ENCODE measurements at regions not wholly inside any gene's neighbourhood (a gene's known extent, or its start where the extent isn't known, plus 50 kb on each side); places are given as distances from the start of the nearest gene placed in this dataset.
"Not testable (repeated sequence)": the region's sequence is repeated elsewhere in the genome, so short reads cannot be mapped to it uniquely, and the experiment has no call there.

DNA sequence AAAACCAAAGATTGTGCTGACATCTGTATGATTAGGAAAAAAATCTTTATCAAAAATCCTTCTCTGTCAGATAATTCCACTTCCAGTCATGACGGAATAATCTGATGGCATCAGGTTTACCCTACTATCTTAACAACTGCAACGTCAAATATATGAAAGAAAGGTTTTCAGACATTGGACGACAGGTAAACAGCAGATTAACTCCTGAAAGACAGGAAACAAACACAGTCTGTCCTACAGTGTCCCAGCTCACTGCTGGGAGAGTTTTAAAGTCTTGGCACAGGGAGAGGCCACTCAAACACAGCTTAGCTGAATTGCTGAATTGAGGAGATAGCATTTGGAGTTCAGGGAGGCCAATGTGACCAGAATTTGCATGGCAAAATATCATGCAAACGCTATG is 186.3 kb upstream of the KCTD7 start:
- DNase-seq (ENCODE audit: unreplicated experiment), result no peak
- no TSS peak for BruUV-seq (replicated peaks)
- no peaks in the 10 kb centered on the region for H3K4me1 Mint-ChIP-seq (ENCODE audit: insufficient read depth, unreplicated experiment)

GRCh38 chr7:66443946-66444345 is 184.7 kb upstream of the KCTD7 start:
- intact Hi-C loops (cut with micrococcal nuclease), result no loop called here
- H3K27ac Mint-ChIP-seq (ENCODE audit: low read depth, unreplicated experiment), result no peak overlapping the region
- H3K9me3 Mint-ChIP-seq (ENCODE audit: unreplicated experiment), result no peaks in the 10 kb centered on the region
- POLR2A ChIA-PET, result no interaction called here
- peaks cover 22% of the 10 kb centered on the region for H3K36me3 Mint-ChIP-seq (ENCODE audit: insufficient read depth, unreplicated experiment)
- no peaks in the 10 kb centered on the region for H3K4me1 Mint-ChIP-seq (ENCODE audit: insufficient read depth, unreplicated experiment)
- CTCF ChIA-PET, result interaction anchor here (0.5 kb wide), 1 partner anchor 25 kb away, joined by 3 read pairs; no protein-coding TSS in a partner anchor
- no TSS peak for BruUV-seq (replicated peaks)
- H3K27me3 Mint-ChIP-seq (ENCODE audit: insufficient read depth, unreplicated experiment), result no peaks in the 10 kb centered on the region
- H3K4me3 Mint-ChIP-seq (ENCODE audit: unreplicated experiment), result no peak overlapping the region
- TF ChIP-seq, protein P1, sequence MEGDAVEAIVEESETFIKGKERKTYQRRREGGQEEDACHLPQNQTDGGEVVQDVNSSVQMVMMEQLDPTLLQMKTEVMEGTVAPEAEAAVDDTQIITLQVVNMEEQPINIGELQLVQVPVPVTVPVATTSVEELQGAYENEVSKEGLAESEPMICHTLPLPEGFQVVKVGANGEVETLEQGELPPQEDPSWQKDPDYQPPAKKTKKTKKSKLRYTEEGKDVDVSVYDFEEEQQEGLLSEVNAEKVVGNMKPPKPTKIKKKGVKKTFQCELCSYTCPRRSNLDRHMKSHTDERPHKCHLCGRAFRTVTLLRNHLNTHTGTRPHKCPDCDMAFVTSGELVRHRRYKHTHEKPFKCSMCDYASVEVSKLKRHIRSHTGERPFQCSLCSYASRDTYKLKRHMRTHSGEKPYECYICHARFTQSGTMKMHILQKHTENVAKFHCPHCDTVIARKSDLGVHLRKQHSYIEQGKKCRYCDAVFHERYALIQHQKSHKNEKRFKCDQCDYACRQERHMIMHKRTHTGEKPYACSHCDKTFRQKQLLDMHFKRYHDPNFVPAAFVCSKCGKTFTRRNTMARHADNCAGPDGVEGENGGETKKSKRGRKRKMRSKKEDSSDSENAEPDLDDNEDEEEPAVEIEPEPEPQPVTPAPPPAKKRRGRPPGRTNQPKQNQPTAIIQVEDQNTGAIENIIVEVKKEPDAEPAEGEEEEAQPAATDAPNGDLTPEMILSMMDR (IDR thresholded peaks at IDR 0.05; ENCODE audit: unreplicated experiment), result no peak
- no peak for DNase-seq (ENCODE audit: unreplicated experiment)

More for the DNA sequence above, 186.3 kb upstream of the KCTD7 start:
- CTCF ChIA-PET, result no interaction called here
- intact Hi-C loops (cut with micrococcal nuclease), result no loop called here
- Mint-ChIP-seq H3K27me3 (ENCODE audit: insufficient read depth, unreplicated experiment) (no peaks in the 10 kb centered on the region), H3K36me3 (ENCODE audit: insufficient read depth, unreplicated experiment) (peaks cover 13% of the 10 kb centered on the region), H3K27ac (ENCODE audit: low read depth, unreplicated experiment) (no peak overlapping the region), H3K9me3 (ENCODE audit: unreplicated experiment) (no peaks in the 10 kb centered on the region), H3K4me3 (ENCODE audit: unreplicated experiment) (no peak overlapping the region)
- POLR2A ChIA-PET, result interaction anchor here (0.6 kb wide), 1 partner anchor 14 kb away, joined by 3 read pairs; no protein-coding TSS in a partner anchor
- TF ChIP-seq, protein P1 (IDR thresholded peaks at IDR 0.05; ENCODE audit: unreplicated experiment), result no peak

DNA sequence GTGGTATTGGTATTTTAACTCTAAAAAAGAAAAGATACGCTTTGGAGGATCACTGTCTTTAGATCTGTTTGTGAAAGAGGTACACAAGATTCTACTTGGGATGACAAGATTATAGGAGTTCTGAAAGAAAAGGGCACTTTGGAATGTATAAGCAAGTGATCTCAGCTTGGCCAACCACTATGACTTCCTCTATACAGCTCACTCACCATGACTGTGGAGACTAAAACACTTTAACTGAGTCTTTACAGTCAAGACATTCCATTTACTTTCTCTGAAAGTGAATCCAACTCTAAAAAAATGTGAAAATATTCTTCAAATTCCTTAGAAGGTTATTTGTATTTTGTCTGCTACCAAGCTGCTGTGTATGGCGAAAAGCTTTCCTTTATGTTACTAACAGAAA is 181.7 kb upstream of the KCTD7 start:
- H3K27me3 Mint-ChIP-seq (ENCODE audit: insufficient read depth, unreplicated experiment); H3K27ac Mint-ChIP-seq (ENCODE audit: low read depth, unreplicated experiment); H3K4me1 Mint-ChIP-seq (ENCODE audit: insufficient read depth, unreplicated experiment); DNase-seq (ENCODE audit: unreplicated experiment); intact Hi-C loops (cut with micrococcal nuclease); H3K9me3 Mint-ChIP-seq (ENCODE audit: unreplicated experiment); H3K4me3 Mint-ChIP-seq (ENCODE audit: unreplicated experiment); BruUV-seq (replicated peaks): not testable (repeated sequence)
- ChIA-PET CTCF (interaction anchor here (0.7 kb wide), 1 partner anchor 17 kb away, joined by 3 read pairs; no protein-coding TSS in a partner anchor), POLR2A (interaction anchor here (1.4 kb wide), 1 partner anchor 19 kb away, joined by 3 read pairs; no protein-coding TSS in a partner anchor)
- H3K36me3 Mint-ChIP-seq (ENCODE audit: insufficient read depth, unreplicated experiment), result peaks cover 30% of the 10 kb centered on the region

- H3K4me1 Mint-ChIP-seq (ENCODE audit: insufficient read depth, unreplicated experiment); DNase-seq (ENCODE audit: unreplicated experiment); H3K27me3 Mint-ChIP-seq (ENCODE audit: insufficient read depth, unreplicated experiment); BruUV-seq (replicated peaks); H3K27ac Mint-ChIP-seq (ENCODE audit: low read depth, unreplicated experiment); H3K4me3 Mint-ChIP-seq (ENCODE audit: unreplicated experiment); intact Hi-C loops (cut with micrococcal nuclease); H3K9me3 Mint-ChIP-seq (ENCODE audit: unreplicated experiment): not testable (repeated sequence)
- ChIA-PET POLR2A (interaction anchor here (0.9 kb wide), 1 partner anchor 17 kb away, joined by 3 read pairs; no protein-coding TSS in a partner anchor), CTCF (interaction anchor here (0.6 kb wide), 2 partner anchors 133 to 183 kb away, joined by 3 read pairs; no protein-coding TSS in a partner anchor)
- peaks cover 42% of the 10 kb centered on the region for H3K36me3 Mint-ChIP-seq (ENCODE audit: insufficient read depth, unreplicated experiment)
Observed at GRCh38 chr7:66450814-66451213, 177.9 kb upstream of the KCTD7 start.

DNA sequence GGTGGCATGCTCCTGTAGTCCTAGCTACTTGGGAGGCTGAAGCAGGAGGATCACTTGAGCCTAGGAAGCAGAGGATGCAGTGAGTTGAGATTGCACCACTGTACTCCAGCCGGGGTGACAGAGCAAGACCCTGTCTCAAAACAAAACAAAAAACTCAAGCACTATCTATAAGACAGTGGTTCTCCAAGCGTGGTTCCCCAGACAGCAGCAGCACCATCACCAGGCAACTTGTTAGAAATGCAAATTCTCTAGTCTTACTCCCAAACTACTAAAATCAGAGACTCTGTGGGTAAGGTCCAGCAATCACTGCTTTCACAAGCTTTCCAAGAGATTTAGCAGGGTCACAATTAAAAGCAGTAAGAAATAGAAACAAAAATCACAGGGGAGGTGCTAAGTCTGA is 177.0 kb upstream of the KCTD7 start:
- H3K4me1 Mint-ChIP-seq (ENCODE audit: insufficient read depth, unreplicated experiment); H3K4me3 Mint-ChIP-seq (ENCODE audit: unreplicated experiment); H3K27ac Mint-ChIP-seq (ENCODE audit: low read depth, unreplicated experiment); H3K9me3 Mint-ChIP-seq (ENCODE audit: unreplicated experiment); DNase-seq (ENCODE audit: unreplicated experiment); BruUV-seq (replicated peaks); H3K27me3 Mint-ChIP-seq (ENCODE audit: insufficient read depth, unreplicated experiment); POLR2A ChIA-PET; intact Hi-C loops (cut with micrococcal nuclease): not testable (repeated sequence)
- CTCF ChIA-PET, result interaction anchor here (0.7 kb wide), 1 partner anchor 388 kb away, joined by 3 read pairs; no protein-coding TSS in a partner anchor
- peaks cover 41% of the 10 kb centered on the region for H3K36me3 Mint-ChIP-seq (ENCODE audit: insufficient read depth, unreplicated experiment)
